Urinary bladder (tissue), 3 donors: ENCODE measurements at regions not wholly inside any gene's neighbourhood (a gene's known extent, or its start where the extent isn't known, plus 50 kb on each side); places are given as distances from the start of the nearest gene placed in this dataset.

ENCODE experiments used
- DNase-seq: peaks from one replicate; pipeline ENCODE4 v3.0.0-alpha.2; 2015; ENCODE audit errors: extremely low spot score
- H3K27ac ChIP-seq: one replicate; pipeline ENCODE4 v1.5.1; 2013; ENCODE audit warnings: low read depth, mild to moderate bottlenecking, moderate library complexity
- H3K36me3 ChIP-seq: one replicate; pipeline ENCODE4 v1.6.1; 2013; ENCODE audit warnings: mild to moderate bottlenecking, moderate library complexity; ENCODE audit not compliant: insufficient read depth
- H3K4me1 ChIP-seq: one replicate; pipeline ENCODE4 v1.6.1; 2013; ENCODE audit warnings: mild to moderate bottlenecking, moderate library complexity; ENCODE audit not compliant: insufficient read depth
- H3K4me3 ChIP-seq: one replicate; pipeline ENCODE4 v1.5.1; 2013; ENCODE audit warnings: low read depth, low read length
- WGBS: extraction: QIAGEN DNeasy Blood & Tissue Kit; methylation state at CpG from one replicate; pipeline ENCODE4 v1.1.7; 2013; 5-methylcytosine and 5-hydroxymethylcytosine counted together
- donor health status: healthy with polysubstance abuse.
- donor health status: healthy.

- Histone ChIP-seq H3K27ac (no peak overlapping the region), H3K4me1 (no peaks in the 10 kb centered on the region), H3K36me3 (no peaks in the 10 kb centered on the region), H3K4me3 (no peak overlapping the region)
- 60% methylated on average over 2 of the region's 2 CpGs for WGBS
- no peak for DNase-seq
Measured at GRCh38 chr14:44774396-44774795, 187.4 kb downstream of the KLHL28 start.

DNA sequence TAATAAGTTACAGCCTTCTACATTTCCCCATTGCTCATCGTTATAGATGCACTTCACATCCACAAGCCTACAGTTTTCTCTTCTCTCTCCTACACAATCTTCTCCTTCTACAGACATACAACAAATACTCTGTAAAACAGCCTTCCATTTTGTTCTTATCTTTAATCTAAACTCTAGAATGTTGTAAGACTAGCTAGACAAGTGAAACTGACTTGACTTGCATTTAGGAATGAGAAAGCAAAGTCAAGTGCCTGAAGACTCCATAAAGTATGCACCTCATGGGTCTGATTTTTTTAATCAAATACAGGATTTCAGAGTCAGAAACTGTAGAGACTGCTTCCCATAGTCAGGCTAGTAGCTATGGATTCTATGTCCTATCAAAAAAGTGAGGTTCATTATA, 190.3 kb downstream of the KLHL28 start:
- Histone ChIP-seq H3K27ac (no peak overlapping the region), H3K4me1 (no peaks in the 10 kb centered on the region), H3K4me3 (no peak overlapping the region), H3K36me3 (no peaks in the 10 kb centered on the region)
- DNase-seq = peak; percentile 37
- 61% methylated on average over 1 of the region's 1 CpG for WGBS

DNA sequence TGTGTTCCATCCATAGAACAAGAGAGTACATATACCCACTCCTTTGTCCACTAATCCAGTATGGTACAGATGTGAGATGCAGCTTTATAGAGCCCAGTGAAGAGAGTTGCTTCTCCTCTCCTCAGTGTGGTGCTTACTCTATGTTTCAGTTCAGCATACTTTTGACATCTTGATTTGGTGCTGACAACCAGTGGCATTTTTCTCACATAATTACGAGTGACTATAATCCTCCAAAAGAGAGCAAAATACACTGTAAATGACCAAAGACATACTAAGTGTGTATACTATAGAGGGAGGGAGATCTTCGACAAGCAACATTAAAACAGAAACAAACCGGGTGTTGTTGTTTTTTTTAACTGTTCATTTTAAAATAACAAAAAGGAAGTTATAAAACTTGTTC, 191.5 kb downstream of the KLHL28 start:
- H3K4me1 ChIP-seq = no peaks in the 10 kb centered on the region
- WGBS = 68% methylated on average over 3 of the region's 3 CpGs
- no peak for DNase-seq
- no peak overlapping the region for H3K4me3 ChIP-seq
- no peaks in the 10 kb centered on the region for H3K36me3 ChIP-seq
- H3K27ac ChIP-seq = no peak overlapping the region

- H3K4me1 ChIP-seq = no peaks in the 10 kb centered on the region
- WGBS = 80% methylated on average over 1 of the region's 1 CpG
- no peaks in the 10 kb centered on the region for H3K36me3 ChIP-seq
- no peak overlapping the region for H3K27ac ChIP-seq
- no peak for DNase-seq
- H3K4me3 ChIP-seq = no peak overlapping the region
Measured at GRCh38 chr14:44768935-44769334, 192.8 kb downstream of the KLHL28 start.

GRCh38 chr14:44767646-44768173, 194.0 kb downstream of the KLHL28 start:
- H3K4me3 ChIP-seq = no peak overlapping the region
- no peak overlapping the region for H3K27ac ChIP-seq
- WGBS = 65% methylated on average over 5 of the region's 5 CpGs
- no peaks in the 10 kb centered on the region for H3K4me1 ChIP-seq
- no peak for DNase-seq
- H3K36me3 ChIP-seq = no peaks in the 10 kb centered on the region

- Histone ChIP-seq H3K27ac (no peak overlapping the region), H3K4me3 (no peak overlapping the region), H3K36me3 (no peaks in the 10 kb centered on the region), H3K4me1 (no peaks in the 10 kb centered on the region)
- no peak for DNase-seq
- WGBS = 97% methylated on average over 1 of the region's 1 CpG
Measured at GRCh38 chr14:44766285-44766684, 195.5 kb downstream of the KLHL28 start.

GRCh38 chr14:44763356-44763755, 198.4 kb downstream of the KLHL28 start:
- H3K4me3 ChIP-seq = no peak overlapping the region
- 74% methylated on average over 1 of the region's 1 CpG for WGBS
- no peak overlapping the region for H3K27ac ChIP-seq
- H3K4me1 ChIP-seq = no peaks in the 10 kb centered on the region
- DNase-seq = no peak
- H3K36me3 ChIP-seq = no peaks in the 10 kb centered on the region

DNA sequence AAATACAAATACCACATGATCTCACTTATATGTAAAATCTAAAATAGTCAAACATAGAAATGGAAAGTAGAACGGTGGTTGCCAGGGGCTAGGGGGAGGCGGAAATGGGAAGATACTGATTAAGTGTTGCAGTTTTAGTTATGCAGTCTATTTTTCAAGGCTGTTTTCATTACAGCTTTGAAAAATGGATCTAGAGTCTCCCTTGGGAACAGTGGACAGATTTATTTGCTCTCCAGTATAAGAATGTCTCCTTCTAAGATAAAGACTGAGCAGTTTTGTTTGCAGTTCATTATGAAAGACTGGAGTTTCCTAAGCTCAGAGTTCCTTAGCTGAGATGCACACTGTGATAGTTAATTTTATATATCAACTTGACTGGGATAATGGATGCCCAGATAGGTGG, 202.5 kb downstream of the KLHL28 start:
- H3K27ac ChIP-seq = no peak overlapping the region
- WGBS = 43% methylated on average over 2 of the region's 2 CpGs

DNA sequence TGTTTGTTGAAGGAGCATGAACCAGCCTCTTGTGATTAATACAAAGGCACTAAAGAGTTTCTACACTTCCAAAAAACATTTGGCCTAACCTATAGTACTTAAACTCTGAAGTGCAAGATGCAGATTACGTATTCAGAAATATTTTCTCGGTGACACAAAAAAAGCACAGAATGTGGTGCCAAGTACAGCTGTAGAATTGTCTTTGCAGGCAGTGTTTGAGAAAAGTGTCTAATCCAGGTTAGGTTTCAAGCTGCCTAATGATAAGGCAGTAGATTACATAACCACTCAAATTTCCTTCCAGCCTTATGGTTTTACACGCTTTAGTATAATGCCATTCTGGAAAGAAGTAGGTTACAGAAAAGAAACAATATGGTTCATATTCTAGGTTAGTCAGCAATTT, 205.2 kb downstream of the KLHL28 start:
- no peaks in the 10 kb centered on the region for H3K36me3 ChIP-seq
- H3K4me3 ChIP-seq = no peak overlapping the region
- DNase-seq = no peak
- no peaks in the 10 kb centered on the region for H3K4me1 ChIP-seq
- WGBS = 51% methylated on average over 3 of the region's 3 CpGs
- no peak overlapping the region for H3K27ac ChIP-seq

More for the DNA sequence above, 202.5 kb downstream of the KLHL28 start:
- H3K4me3 ChIP-seq = no peak overlapping the region
- H3K4me1 ChIP-seq = no peaks in the 10 kb centered on the region
- no peaks in the 10 kb centered on the region for H3K36me3 ChIP-seq
- no peak for DNase-seq

DNA sequence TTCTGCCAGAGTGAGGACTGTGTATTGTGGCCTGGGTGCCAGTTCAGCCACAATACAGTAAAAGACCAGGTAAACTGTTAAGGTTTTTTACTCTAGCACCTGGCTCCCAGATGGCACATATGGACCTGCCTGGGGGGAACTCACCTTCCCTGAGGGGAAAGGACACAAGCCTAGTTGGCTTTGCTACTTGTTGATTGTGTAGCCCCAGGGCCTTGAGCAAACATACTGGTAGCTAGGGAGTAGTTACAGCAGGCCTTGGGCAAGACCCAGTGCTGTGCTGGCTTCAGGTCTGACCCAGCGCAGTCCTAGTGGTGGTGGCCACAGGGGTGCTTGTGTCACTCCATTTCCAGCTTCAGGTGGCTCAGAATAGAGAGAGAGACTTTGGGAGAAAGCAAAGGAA, 216.4 kb downstream of the KLHL28 start:
- DNase-seq = no peak
- Histone ChIP-seq H3K27ac (no peak overlapping the region), H3K4me1 (peaks cover 3% of the 10 kb centered on the region), H3K36me3 (no peaks in the 10 kb centered on the region), H3K4me3 (no peak overlapping the region)
- WGBS = 94% methylated on average over 1 of the region's 1 CpG

DNA sequence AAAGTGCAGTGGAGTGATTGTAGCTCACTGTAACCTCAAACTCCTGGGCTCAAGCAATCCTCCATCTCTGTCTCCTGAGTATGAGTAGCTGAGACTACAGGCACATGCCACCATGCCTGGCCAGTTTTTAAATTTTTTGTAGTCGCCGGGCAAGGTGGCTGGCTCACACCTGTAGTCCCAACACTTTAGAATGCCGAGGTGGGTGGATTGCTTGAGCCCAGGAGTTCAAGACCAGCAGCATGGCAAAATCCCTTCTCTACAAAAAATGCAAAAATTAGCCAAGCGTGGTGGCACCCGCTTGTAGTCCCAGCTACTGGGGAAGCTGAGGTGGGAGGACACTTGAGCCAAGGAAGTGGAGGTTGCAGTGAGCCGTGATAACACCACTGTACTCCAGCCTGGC, 219.5 kb downstream of the KLHL28 start:
- Histone ChIP-seq H3K4me3 (no peak overlapping the region), H3K36me3 (no peaks in the 10 kb centered on the region), H3K4me1 (peaks cover 3% of the 10 kb centered on the region), H3K27ac (no peak overlapping the region)
- WGBS = 86% methylated on average over 6 of the region's 6 CpGs
- DNase-seq = no peak

GRCh38 chr14:44741431-44741830, 220.3 kb downstream of the KLHL28 start:
- Histone ChIP-seq H3K4me1 (peaks cover 3% of the 10 kb centered on the region), H3K4me3 (no peak overlapping the region), H3K27ac (no peak overlapping the region), H3K36me3 (no peaks in the 10 kb centered on the region)
- DNase-seq = no peak

DNA sequence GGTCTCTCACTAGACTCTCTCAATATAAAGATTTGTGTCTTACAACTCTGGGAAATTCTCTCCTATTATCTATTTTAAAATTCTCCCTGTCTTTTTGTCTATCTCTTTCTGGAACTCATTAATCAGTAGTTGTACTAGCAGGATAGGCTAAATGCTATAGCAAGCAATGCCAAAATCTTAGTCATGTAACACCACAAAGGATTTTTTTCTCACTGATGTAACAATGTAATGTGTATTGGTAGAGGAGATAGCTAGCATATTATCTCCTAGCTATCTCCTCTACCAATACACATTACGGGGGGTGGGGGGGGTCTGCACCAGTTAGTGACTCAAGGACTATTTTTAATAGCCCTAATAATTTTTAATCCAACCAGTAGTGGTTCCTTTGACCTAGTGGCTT, 225.4 kb downstream of the KLHL28 start:
- 76% methylated on average over 1 of the region's 1 CpG for WGBS
- Histone ChIP-seq H3K4me3 (no peak overlapping the region), H3K4me1 (no peaks in the 10 kb centered on the region), H3K36me3 (no peaks in the 10 kb centered on the region), H3K27ac (no peak overlapping the region)
- no peak for DNase-seq

- Histone ChIP-seq H3K27ac (no peak overlapping the region), H3K4me3 (no peak overlapping the region), H3K36me3 (no peaks in the 10 kb centered on the region), H3K4me1 (no peaks in the 10 kb centered on the region)
- DNase-seq = no peak
Measured at GRCh38 chr14:44732144-44732543, 225.1 kb upstream of the FSCB start.

- 76% methylated on average over 3 of the region's 3 CpGs for WGBS
- Histone ChIP-seq H3K4me3 (no peak overlapping the region), H3K27ac (no peak overlapping the region), H3K4me1 (no peaks in the 10 kb centered on the region), H3K36me3 (no peaks in the 10 kb centered on the region)
- DNase-seq = no peak
Measured at GRCh38 chr14:44730860-44731259, 223.8 kb upstream of the FSCB start.
